Left colon (tissue), 2 donors: ENCODE measurements at regions not wholly inside any gene's neighbourhood (a gene's known extent, or its start where the extent isn't known, plus 50 kb on each side); places are given as distances from the start of the nearest gene placed in this dataset.
"Not testable (repeated sequence)": the region's sequence is repeated elsewhere in the genome, so short reads cannot be mapped to it uniquely, and the experiment has no call there.

Source experiments
- ATAC-seq: fragments of 200-7000 bp; cut with Tn5 transposase; one replicate; pipeline ENCODE4 v1.9.1; 2020; ENCODE audit warnings: mild to moderate bottlenecking, moderate library complexity
- DNase-seq, 2 donors: peaks; one replicate each; pipeline ENCODE4 v3.0.0-alpha.2; 2020
- intact Hi-C, 2 donors: fragments of 100-400 bp; cut with DNase I in 1 of 2; cut with micrococcal nuclease in 1 of 2; formaldehyde crosslinking; loops; one replicate each; pipeline versions ENCODE4 v1.11.2 to v1.14.0; 2022; cut with DNase I, micrococcal nuclease
- donor health status: DM: no; HTN: no; CAD: no.
- donor health status: DM: yes; HTN: yes; CAD: no.

DNA sequence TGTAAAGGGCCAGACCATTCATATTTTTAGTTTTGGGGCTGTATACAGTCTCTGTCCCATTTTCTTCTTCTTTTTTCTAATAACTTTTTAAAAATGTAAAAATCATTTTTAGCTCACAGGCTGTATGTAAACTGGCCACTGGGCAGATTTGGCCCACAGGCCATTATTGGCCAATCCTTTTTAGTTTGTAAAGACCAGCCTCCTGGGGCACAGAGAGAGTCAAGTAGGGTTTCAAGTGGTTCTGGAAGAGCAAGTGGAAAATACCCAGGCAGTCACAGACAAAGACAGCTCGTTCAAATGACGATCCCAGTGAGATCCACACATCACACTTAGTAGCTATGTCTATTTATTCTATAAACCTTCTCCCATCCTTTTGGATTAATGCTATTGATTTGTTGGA is 150.2 kb upstream of the ARHGAP20 start:
- ATAC-seq (no peak), DNase-seq (no peak)
- intact Hi-C loops = no loop called here

DNA sequence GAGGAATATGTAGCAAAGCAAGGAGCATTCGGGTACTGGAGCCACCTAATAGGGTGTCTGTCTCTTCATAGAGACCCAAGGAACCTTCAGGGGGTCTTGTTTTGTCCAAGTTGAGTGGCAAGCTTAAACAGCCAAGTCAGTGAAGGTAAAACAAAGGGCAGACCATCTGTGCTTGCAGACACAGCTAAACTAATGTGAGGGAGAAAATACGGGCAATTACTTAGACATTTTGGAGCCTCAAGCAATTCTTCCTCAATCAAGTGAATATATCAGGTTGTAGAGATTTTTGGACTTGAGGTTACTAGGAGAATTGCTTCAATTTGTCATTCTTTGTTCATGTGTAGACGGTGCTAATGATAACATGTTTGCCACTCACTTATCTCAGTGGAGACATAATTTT is 148.2 kb upstream of the ARHGAP20 start:
- DNase-seq (no peak), ATAC-seq (no peak)
- intact Hi-C loops = no loop called here

GRCh38 chr11:110859998-110860397 is 147.8 kb upstream of the ARHGAP20 start:
- DNase-seq = peak; percentile 71 to 83
- intact Hi-C loops = no loop called here
- peak; percentile 97 for ATAC-seq

DNA sequence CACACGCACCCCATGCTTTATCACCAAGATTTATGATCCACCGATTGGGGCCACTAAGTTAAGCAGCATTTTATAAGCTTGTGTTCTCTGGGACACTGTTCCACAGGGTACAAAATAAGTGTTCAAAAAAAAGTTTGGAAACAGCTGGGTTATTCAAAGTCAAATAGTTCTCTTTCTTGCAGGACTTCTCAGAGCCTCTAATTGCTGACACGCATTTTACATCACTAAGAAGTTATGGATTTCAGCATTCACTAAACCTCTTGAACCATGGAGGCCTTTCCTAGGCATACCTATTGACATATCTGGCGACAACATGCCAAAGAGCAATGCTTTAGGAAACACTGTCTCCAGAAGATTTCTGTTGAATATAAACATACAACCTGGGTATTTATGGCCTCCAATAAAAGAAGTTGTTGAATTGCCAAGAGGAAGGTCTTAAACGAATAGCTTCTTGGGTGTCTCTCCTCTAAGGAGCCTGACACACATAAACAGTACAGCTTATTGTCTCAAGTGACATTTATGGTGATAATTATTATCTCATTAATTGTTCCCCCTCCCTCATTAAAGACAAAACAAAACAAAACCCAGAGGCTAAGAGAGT is 147.1 kb upstream of the ARHGAP20 start:
- ATAC-seq (peak; percentile 78), DNase-seq (no peak)
- intact Hi-C loops = no loop called here

- DNase-seq (peak; percentile 11 to 27), ATAC-seq (no peak)
- intact Hi-C loops = no loop called here
Observed at GRCh38 chr11:110858547-110858921, 146.3 kb upstream of the ARHGAP20 start.

GRCh38 chr11:110857892-110858546 is 145.8 kb upstream of the ARHGAP20 start:
- intact Hi-C loops = no loop called here
- ATAC-seq (peak; percentile 56), DNase-seq (peak; percentile 10 to 58)

GRCh38 chr11:110856996-110857812 is 145.0 kb upstream of the ARHGAP20 start:
- intact Hi-C loops = no loop called here
- ATAC-seq = no peak
- no peak for DNase-seq

GRCh38 chr11:110856340-110856739 is 144.1 kb upstream of the ARHGAP20 start:
- intact Hi-C loops = no loop called here
- no peak for DNase-seq
- ATAC-seq = no peak

DNA sequence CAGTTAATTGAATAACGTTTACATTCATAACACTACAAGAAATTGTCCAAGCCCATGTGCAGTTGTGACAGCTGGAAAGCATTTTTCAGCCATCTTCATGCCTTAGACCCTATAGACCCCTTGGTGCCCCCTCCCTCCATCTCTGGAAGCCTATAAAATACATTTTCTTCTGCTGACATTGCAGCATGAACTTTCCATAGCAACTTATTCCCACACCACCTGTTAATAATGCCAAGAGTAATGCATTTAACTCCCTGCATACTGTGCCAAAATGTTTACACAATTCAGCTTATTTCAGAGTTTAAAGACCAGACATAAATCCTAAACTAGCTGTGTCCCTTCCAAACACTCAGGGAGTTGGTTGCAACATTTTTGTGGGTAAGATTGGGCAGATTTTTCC is 143.0 kb upstream of the ARHGAP20 start:
- intact Hi-C loops = no loop called here
- ATAC-seq (no peak), DNase-seq (no peak)

GRCh38 chr11:110852921-110853490 is 140.8 kb upstream of the ARHGAP20 start:
- DNase-seq (no peak), ATAC-seq (no peak)
- intact Hi-C loops = no loop called here

DNA sequence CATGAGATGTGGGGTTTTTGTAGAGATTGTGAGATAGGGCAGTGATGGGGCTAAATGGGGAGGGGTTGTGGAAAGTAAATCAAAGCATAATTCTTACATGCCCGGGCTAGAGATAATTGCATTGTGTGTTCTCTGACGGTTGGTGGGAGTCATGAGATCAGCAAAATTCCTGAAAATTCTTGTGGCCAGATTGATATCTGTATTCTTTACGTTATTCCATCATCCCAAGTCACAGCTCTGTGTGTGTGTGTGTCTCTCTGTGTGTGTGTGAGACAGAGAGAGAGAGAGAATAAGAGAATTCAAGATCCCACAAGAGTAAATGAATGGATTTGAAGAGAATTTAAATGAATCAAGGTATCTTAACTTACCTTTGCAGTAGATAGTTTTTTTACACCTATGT is 138.6 kb upstream of the ARHGAP20 start:
- intact Hi-C loops = no loop called here
- DNase-seq = no peak
- ATAC-seq = no peak

DNA sequence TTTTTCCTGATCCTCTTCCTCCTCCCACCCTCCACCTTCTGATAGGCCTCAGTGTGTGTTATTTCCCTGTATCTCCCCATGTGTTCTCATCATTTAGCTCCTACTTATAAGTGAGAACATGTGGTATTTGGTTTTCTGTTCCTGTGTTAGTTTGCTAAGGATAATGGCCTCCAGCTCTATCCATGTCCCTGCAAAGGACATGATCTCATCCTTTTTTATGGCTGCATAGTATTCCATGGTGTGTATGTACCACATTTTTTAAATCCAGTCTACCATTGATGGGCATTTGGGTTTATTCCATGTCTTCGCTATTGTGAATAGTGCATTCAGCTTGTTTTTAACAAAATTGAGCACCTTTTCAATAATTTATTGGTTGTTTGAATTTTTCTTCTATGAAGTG is 130.8 kb upstream of the ARHGAP20 start:
- DNase-seq, intact Hi-C loops, ATAC-seq: not testable (repeated sequence)

DNA sequence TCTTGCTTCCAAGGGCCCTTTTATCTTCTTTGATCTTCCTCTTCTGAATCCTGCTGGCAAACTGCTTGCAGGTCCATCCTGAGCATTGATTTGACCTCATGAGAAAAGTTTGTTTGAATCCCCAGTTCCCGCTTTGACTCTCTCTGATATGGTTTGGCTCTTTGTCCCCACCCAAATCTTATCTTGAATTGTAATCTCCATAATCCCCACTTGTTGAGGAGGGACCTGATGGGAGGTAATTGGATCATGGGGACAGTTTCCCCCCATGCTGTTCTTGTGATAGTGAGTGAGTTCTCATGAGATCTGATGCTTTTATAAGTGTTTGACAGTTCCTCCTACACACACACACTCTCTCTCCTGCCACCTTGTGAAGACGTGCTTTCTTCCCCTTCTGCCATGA is 126.6 kb upstream of the ARHGAP20 start:
- no peak for DNase-seq
- no peak for ATAC-seq
- intact Hi-C loops = no loop called here

DNA sequence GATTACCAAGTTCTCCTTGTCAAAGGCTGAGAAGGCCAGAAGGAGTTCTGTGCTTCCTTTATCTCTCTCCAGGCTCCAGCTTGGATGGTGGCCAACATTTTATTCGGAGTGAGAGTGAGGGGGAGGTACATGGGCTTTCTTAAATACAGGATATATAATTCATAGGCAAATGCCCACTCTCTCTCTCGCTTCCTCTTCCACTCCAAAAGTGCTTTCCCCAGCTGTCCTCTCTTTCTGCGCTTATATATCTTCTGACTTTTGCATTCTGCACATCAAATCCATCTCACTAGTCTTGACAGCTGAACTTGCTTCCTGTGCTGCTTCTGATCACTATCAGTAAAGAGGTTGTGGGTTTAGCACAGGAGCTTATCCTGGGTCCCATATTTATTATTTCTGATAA is 125.4 kb upstream of the ARHGAP20 start:
- DNase-seq (no peak), ATAC-seq (no peak)
- intact Hi-C loops = no loop called here

DNA sequence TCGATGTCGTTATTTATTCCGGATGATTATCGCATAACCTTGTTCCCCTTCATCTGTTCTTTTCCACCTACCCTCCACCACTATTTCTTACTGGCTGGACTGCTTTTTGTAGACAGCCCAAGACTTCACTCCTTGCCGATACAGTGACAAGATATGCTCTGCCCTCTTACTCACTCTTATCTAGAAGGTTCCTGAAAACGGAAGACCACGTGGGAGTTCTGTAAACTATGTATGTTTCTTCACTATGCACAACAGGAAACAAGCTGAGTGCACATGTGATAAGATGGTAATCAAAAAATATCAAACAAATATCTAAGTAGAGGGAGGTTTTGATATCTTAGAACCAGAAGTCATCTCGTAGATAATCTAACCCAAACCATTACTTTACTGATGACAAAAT is 122.9 kb upstream of the ARHGAP20 start:
- DNase-seq (no peak), ATAC-seq (no peak)
- intact Hi-C loops = no loop called here

GRCh38 chr11:110833033-110833484 is 120.8 kb upstream of the ARHGAP20 start:
- ATAC-seq (no peak), DNase-seq (no peak)
- intact Hi-C loops = no loop called here

DNA sequence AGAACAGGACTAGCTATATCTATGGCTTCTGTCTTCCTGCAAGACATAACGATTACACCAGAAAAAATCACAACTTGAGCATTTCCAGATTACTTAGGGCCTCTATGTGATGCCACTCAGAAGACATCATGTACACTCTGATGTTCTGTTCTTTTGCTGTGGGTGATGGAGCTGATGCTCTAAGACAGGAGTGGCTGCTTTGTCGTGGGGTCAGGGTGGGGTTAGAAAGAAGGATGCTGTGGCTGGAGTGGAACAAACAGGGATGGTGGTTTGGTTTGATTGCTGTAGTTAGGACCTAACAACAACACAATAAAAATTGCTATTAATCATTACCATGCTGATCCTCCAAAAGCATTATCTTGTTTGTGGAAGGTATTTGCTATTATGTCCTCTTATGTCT is 120.3 kb upstream of the ARHGAP20 start:
- ATAC-seq (no peak), DNase-seq (no peak)
- intact Hi-C loops = no loop called here

DNA sequence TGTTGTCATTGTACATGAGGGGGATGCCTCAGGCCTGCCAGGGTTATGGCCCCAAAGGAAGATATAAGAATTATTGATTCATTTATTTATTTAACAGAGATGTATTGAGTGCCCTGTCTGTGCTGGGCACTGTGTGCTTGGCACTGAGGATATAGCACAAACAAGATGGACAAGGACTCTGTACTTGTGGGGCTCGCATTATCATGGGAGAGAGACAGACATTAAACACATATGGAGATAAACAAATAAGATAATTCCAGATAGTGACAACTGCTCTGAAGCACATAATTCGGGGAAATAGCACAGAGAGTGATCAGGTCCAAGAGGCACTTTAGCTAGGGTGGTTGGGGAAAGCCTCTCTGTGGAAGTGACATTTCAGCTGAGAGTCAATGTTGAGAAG is 119.8 kb upstream of the ARHGAP20 start:
- DNase-seq (no peak), ATAC-seq (no peak)
- intact Hi-C loops = no loop called here

GRCh38 chr11:110830747-110831146 is 118.5 kb upstream of the ARHGAP20 start:
- intact Hi-C loops = no loop called here
- no peak for ATAC-seq
- DNase-seq = no peak

DNA sequence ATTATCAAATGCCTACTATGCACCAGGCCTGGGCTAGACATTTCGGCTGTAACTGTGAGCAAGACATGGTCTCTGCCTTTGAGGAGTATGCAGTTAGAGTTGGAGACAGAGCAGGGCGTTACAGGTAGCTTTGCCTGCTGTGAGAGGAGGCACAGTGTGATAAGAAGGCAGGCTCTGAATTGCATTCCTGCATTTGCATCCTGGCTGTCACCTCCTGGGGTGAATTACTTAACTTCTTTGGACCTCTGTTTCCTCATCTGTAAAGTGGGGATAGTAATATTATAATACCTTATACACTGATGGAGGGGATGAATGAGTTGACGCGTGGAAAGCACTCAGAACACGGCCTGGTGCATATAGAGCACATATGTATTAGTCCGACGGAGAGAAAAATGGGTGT is 118.1 kb upstream of the ARHGAP20 start:
- ATAC-seq (no peak), DNase-seq (no peak)
- intact Hi-C loops = no loop called here
